Mucosa of rectum (tissue), 2 donors: ENCODE measurements at regions not wholly inside any gene's neighbourhood (a gene's known extent, or its start where the extent isn't known, plus 50 kb on each side); places are given as distances from the start of the nearest gene placed in this dataset.

Experiments used
- H3K27ac ChIP-seq, 2 donors: one replicate each; pipeline ENCODE4 v1.7.0; 2013; ENCODE audit warnings: inconsistent platforms in 2 of 2, low read depth in 2 of 2, low read length in 2 of 2
- H3K27me3 ChIP-seq, 2 donors: one replicate each; pipeline ENCODE4 v1.7.0; 2013; ENCODE audit warnings: low read length in 2 of 2; ENCODE audit not compliant: control insufficient read depth in 2 of 2, insufficient read depth in 2 of 2
- H3K36me3 ChIP-seq, 2 donors: one replicate each; pipeline ENCODE4 v1.7.0; 2013; ENCODE audit warnings: low read length in 2 of 2; ENCODE audit not compliant: control insufficient read depth in 2 of 2, insufficient read depth in 2 of 2
- H3K4me1 ChIP-seq, 2 donors: one replicate each; pipeline ENCODE4 v1.7.0; 2013; ENCODE audit warnings: low read length in 2 of 2, mild to moderate bottlenecking in 1 of 2; ENCODE audit not compliant: control insufficient read depth in 2 of 2, insufficient read depth in 2 of 2
- H3K4me3 ChIP-seq, 2 donors: one replicate each; pipeline ENCODE4 v1.7.0; 2013; ENCODE audit warnings: low read length in 2 of 2
- H3K9ac ChIP-seq, 2 donors: one replicate each; pipeline ENCODE4 v1.7.0; 2013; ENCODE audit warnings: low read length in 2 of 2, low read depth in 1 of 2, mild to moderate bottlenecking in 1 of 2
- H3K9me3 ChIP-seq, 2 donors: one replicate each; pipeline ENCODE4 v1.7.0; 2013; ENCODE audit warnings: low read length in 2 of 2; ENCODE audit not compliant: control insufficient read depth in 2 of 2
- donor health status: healthy.
- donor health status: Normal muscosa, but diverticular disease.

GRCh38 chr7:17669204-17669603 lies 271.1 kb downstream of the SNX13 start:
- no peak overlapping the region for H3K9ac ChIP-seq
- H3K36me3 ChIP-seq = no peaks in the 10 kb centered on the region
- no peaks in the 10 kb centered on the region for H3K27me3 ChIP-seq
- no peak overlapping the region for H3K27ac ChIP-seq
- no peaks in the 10 kb centered on the region for H3K4me1 ChIP-seq
- no peak overlapping the region for H3K4me3 ChIP-seq
- H3K9me3 ChIP-seq = no peaks in the 10 kb centered on the region

- Histone ChIP-seq H3K9me3 (no peaks in the 10 kb centered on the region), H3K27me3 (no peaks in the 10 kb centered on the region), H3K4me3 (no peak overlapping the region), H3K9ac (no peak overlapping the region), H3K27ac (no peak overlapping the region), H3K36me3 (no peaks in the 10 kb centered on the region), H3K4me1 (no peaks in the 10 kb centered on the region)
Observed at GRCh38 chr7:17671956-17672355, 268.3 kb downstream of the SNX13 start.

GRCh38 chr7:17672783-17673182 lies 267.5 kb downstream of the SNX13 start:
- no peaks in the 10 kb centered on the region for H3K4me1 ChIP-seq
- H3K36me3 ChIP-seq = no peaks in the 10 kb centered on the region
- no peak overlapping the region for H3K4me3 ChIP-seq
- H3K9me3 ChIP-seq = no peaks in the 10 kb centered on the region
- no peak overlapping the region for H3K9ac ChIP-seq
- H3K27me3 ChIP-seq = no peaks in the 10 kb centered on the region
- H3K27ac ChIP-seq = no peak overlapping the region

GRCh38 chr7:17674166-17674942 lies 265.9 kb downstream of the SNX13 start:
- H3K27me3 ChIP-seq = no peaks in the 10 kb centered on the region

GRCh38 chr7:17674943-17675608 lies 265.2 kb downstream of the SNX13 start:
- H3K4me1 ChIP-seq = peaks cover 0 to 2% of the 10 kb centered on the region in 2 donors
- no peak overlapping the region for H3K4me3 ChIP-seq
- H3K9me3 ChIP-seq = no peaks in the 10 kb centered on the region
- no peaks in the 10 kb centered on the region for H3K36me3 ChIP-seq
- no peaks in the 10 kb centered on the region for H3K27me3 ChIP-seq
- no peak overlapping the region for H3K27ac ChIP-seq
- no peak overlapping the region for H3K9ac ChIP-seq

More at GRCh38 chr7:17674166-17674942, 265.9 kb downstream of the SNX13 start:
- H3K9ac ChIP-seq = no peak overlapping the region
- no peak overlapping the region for H3K4me3 ChIP-seq
- H3K27ac ChIP-seq = no peak overlapping the region
- no peaks in the 10 kb centered on the region for H3K36me3 ChIP-seq
- no peaks in the 10 kb centered on the region for H3K4me1 ChIP-seq
- no peaks in the 10 kb centered on the region for H3K9me3 ChIP-seq

GRCh38 chr7:17677408-17677807 lies 262.9 kb downstream of the SNX13 start:
- Histone ChIP-seq H3K36me3 (no peaks in the 10 kb centered on the region), H3K4me3 (no peak overlapping the region), H3K4me1 (peaks cover 0 to 2% of the 10 kb centered on the region in 2 donors), H3K27ac (no peak overlapping the region), H3K9me3 (no peaks in the 10 kb centered on the region), H3K9ac (no peak overlapping the region), H3K27me3 (no peaks in the 10 kb centered on the region)

GRCh38 chr7:17678896-17679295 lies 261.4 kb downstream of the SNX13 start:
- H3K36me3 ChIP-seq = no peaks in the 10 kb centered on the region
- H3K4me1 ChIP-seq = peaks cover 0 to 2% of the 10 kb centered on the region in 2 donors
- no peak overlapping the region for H3K27ac ChIP-seq
- H3K4me3 ChIP-seq = no peak overlapping the region
- no peaks in the 10 kb centered on the region for H3K27me3 ChIP-seq
- no peak overlapping the region for H3K9ac ChIP-seq
- H3K9me3 ChIP-seq = no peaks in the 10 kb centered on the region

GRCh38 chr7:17679458-17679857 lies 260.8 kb downstream of the SNX13 start:
- Histone ChIP-seq H3K27ac (no peak overlapping the region), H3K9ac (no peak overlapping the region), H3K9me3 (no peaks in the 10 kb centered on the region), H3K4me3 (no peak overlapping the region), H3K4me1 (peaks cover 0 to 2% of the 10 kb centered on the region in 2 donors), H3K27me3 (no peaks in the 10 kb centered on the region), H3K36me3 (no peaks in the 10 kb centered on the region)

GRCh38 chr7:17680026-17680425 lies 260.3 kb downstream of the SNX13 start:
- Histone ChIP-seq H3K4me3 (no peak overlapping the region), H3K4me1 (peaks cover 0 to 2% of the 10 kb centered on the region in 2 donors), H3K27ac (no peak overlapping the region), H3K36me3 (no peaks in the 10 kb centered on the region), H3K27me3 (no peaks in the 10 kb centered on the region), H3K9ac (no peak overlapping the region), H3K9me3 (no peaks in the 10 kb centered on the region)

- H3K4me1 ChIP-seq = peaks cover 0 to 2% of the 10 kb centered on the region in 2 donors
- H3K27me3 ChIP-seq = no peaks in the 10 kb centered on the region
- H3K36me3 ChIP-seq = no peaks in the 10 kb centered on the region
- H3K9ac ChIP-seq = no peak overlapping the region
- H3K27ac ChIP-seq = no peak overlapping the region
- H3K9me3 ChIP-seq = no peaks in the 10 kb centered on the region
- H3K4me3 ChIP-seq = no peak overlapping the region
Observed at GRCh38 chr7:17680943-17681351, 259.3 kb downstream of the SNX13 start.
